ENCODE measurements at regions not wholly inside any gene's neighbourhood (a gene's known extent, or its start where the extent isn't known, plus 50 kb on each side); places are given as distances from the start of the nearest gene placed in this dataset.

GRCh38 chr13:104809483-104809882 lies 1726.0 kb downstream of the EFNB2 start:
- Histone ChIP-seq H3K36me3 (ENCODE audit: control insufficient read depth in 1 of 2, insufficient read depth in 2 of 2, low read length in 2 of 2) (no peaks in the 10 kb centered on the region), H3K27me3 (ENCODE audit: insufficient read depth, low read length) (no peaks in the 10 kb centered on the region), H3K4me3 (replicated peaks in 1 of 2; ENCODE audit: low read depth in 1 of 2, low read length in 2 of 2) (no peak overlapping the region), H3K9ac (ENCODE audit: low read length) (no peak overlapping the region), H3K4me1 (ENCODE audit: control insufficient read depth in 1 of 2, insufficient read depth in 2 of 2, low read length in 2 of 2) (no peaks in the 10 kb centered on the region), H4K20me1 (ENCODE audit: insufficient read depth) (no peaks in the 10 kb centered on the region), H3K9me2 (ENCODE audit: insufficient read depth) (no peaks in the 10 kb centered on the region), H3K79me2 (ENCODE audit: insufficient read depth, low read length) (no peaks in the 10 kb centered on the region), H2AFZ (ENCODE audit: low read depth, low read length, poor library complexity, severe bottlenecking) (no peak overlapping the region), H3K27ac (ENCODE audit: low read depth, low read length) (no peak overlapping the region), H3K4me2 (ENCODE audit: low read length) (no peak overlapping the region), H3K9me3 (ENCODE audit: control insufficient read depth in 1 of 2, insufficient read depth in 1 of 2, low read depth in 1 of 2, low read length in 2 of 2) (no peaks in the 10 kb centered on the region)
- ATAC-seq: no peak
- CTCF ChIA-PET: no interaction called here
- POLR2A ChIA-PET: no interaction called here
- BruUV-seq (replicated peaks): no TSS peak
- intact Hi-C loops (cut with micrococcal nuclease): no loop called here
- TF ChIP-seq ZFX (IDR thresholded peaks at IDR 0.05) (no peak), RAD21 (IDR thresholded peaks at IDR 0.05; ENCODE audit: low read depth) (no peak), SRF (IDR thresholded peaks at IDR 0.05; ENCODE audit: low read depth) (no peak), POLR2A (IDR thresholded peaks at IDR 0.05; ENCODE audit: borderline replicate concordance, extremely low read depth, insufficient read depth, insufficient read length) (no peak), ELF1 (IDR thresholded peaks at IDR 0.05; ENCODE audit: borderline replicate concordance, low read depth) (no peak), TCF7L2 (IDR thresholded peaks at IDR 0.05; ENCODE audit: borderline replicate concordance, extremely low read depth, insufficient read depth, insufficient read length) (no peak), FOSL1 (IDR thresholded peaks at IDR 0.05; ENCODE audit: low read depth) (no peak), CEBPB (IDR thresholded peaks at IDR 0.05; ENCODE audit: low read depth) (no peak), EGR1 (IDR thresholded peaks at IDR 0.05; ENCODE audit: low read depth) (no peak), JUND (IDR thresholded peaks at IDR 0.05) (no peak), ATF3 (IDR thresholded peaks at IDR 0.05) (no peak), SIN3A (IDR thresholded peaks at IDR 0.05; ENCODE audit: low read depth) (no peak), ZNF274 (IDR thresholded peaks at IDR 0.05; ENCODE audit: low read depth, low read length) (no peak), EZH2 (IDR thresholded peaks at IDR 0.05) (no peak), SP1 (IDR thresholded peaks at IDR 0.05; ENCODE audit: low read depth) (no peak), POLR2AphosphoS5 (IDR thresholded peaks at IDR 0.05; ENCODE audit: low read depth, low read length) (no peak), YY1 (IDR thresholded peaks at IDR 0.05; ENCODE audit: extremely low read depth, insufficient replicate concordance, low read depth, low read length) (no peak)
- RAD21 ChIA-PET (ENCODE audit: low non-redundant PET in 1 of 2, low total read pairs in 2 of 2, uncharacterized antibody in 2 of 2, unreplicated experiment in 2 of 2): no interaction called here
- DNase-seq (ENCODE audit: low read depth, low spot score): no peak

Data from HCT116 (cell line).